ENCODE measurements at regions not wholly inside any gene's neighbourhood (a gene's known extent, or its start where the extent isn't known, plus 50 kb on each side); places are given as distances from the start of the nearest gene placed in this dataset.
"Not testable (repeated sequence)": the region's sequence is repeated elsewhere in the genome, so short reads cannot be mapped to it uniquely, and the experiment has no call there.

DNA sequence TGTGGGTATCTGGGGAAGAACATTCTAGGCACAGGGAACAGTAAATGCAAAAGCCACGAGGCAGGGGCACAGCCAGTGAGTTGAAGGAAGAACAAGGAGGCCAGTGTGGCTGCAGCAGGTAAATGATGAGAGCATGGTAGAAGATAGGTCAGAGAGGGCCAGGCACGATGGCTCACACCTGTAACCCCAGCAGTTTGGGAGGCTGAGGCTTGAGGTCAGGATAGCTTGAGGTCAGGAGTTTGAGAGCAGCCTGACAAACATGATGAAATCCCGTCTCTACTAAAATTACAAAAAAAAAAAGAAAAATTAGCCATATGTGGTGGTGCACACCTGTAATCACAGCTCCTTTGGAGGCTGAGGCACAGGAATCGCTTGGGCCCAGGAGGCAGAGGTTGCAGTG is 86.7 kb upstream of the ESRRB start:
- TF ChIP-seq, protein P1, sequence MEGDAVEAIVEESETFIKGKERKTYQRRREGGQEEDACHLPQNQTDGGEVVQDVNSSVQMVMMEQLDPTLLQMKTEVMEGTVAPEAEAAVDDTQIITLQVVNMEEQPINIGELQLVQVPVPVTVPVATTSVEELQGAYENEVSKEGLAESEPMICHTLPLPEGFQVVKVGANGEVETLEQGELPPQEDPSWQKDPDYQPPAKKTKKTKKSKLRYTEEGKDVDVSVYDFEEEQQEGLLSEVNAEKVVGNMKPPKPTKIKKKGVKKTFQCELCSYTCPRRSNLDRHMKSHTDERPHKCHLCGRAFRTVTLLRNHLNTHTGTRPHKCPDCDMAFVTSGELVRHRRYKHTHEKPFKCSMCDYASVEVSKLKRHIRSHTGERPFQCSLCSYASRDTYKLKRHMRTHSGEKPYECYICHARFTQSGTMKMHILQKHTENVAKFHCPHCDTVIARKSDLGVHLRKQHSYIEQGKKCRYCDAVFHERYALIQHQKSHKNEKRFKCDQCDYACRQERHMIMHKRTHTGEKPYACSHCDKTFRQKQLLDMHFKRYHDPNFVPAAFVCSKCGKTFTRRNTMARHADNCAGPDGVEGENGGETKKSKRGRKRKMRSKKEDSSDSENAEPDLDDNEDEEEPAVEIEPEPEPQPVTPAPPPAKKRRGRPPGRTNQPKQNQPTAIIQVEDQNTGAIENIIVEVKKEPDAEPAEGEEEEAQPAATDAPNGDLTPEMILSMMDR (IDR thresholded peaks at IDR 0.05; ENCODE audit: low read length, missing control alignments), result no peak
- no peak for DNase-seq (ENCODE audit: low read depth)
- no peak overlapping the region for H3K4me3 ChIP-seq (replicated peaks; ENCODE audit: low read depth, low read length)

DNA sequence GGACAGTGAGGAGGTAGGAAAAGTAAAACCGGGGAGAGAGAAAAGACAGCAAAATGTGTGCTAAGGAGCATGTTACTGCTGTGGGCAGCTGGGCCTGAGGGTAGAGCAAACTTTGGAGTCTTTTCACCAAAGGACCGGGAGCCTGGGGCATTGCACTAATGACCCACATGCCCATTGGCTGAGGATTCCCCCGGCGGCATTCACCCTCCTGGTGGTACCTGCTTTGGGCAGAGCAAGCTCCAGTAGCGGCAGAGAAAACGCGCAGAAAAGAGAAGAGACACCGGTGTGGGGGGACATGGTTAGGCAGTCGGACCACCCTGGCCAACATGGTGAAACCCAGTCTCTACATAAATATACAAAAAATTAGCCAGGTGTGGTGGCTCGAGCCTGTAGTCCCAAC is 83.4 kb upstream of the ESRRB start:
- TF ChIP-seq, protein P1 (IDR thresholded peaks at IDR 0.05; ENCODE audit: low read length, missing control alignments), result no peak
- no peak for DNase-seq (ENCODE audit: low read depth)

DNA sequence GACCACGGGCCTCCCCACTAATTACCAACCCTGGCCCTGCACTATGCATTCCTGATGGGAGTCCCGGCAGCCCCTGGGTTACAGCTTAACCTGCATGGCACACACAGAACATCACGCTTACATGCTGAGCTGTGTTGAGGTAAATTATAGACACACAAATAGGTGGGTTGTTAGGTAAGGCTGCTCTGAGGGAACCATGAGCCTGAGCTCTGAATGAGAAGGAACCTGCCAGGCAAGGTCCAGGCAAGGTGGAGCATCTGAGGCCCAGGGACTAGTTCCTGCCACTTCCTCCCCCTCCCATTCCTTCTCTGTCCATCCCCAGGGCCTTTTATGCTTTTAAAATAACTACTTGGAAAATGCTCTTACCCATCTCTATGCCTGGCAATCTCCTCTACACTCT is 82.7 kb upstream of the ESRRB start:
- DNase-seq (ENCODE audit: low read depth), result no peak
- H3K4me3 ChIP-seq (replicated peaks; ENCODE audit: low read depth, low read length), result no peak overlapping the region
- TF ChIP-seq, protein P1 (IDR thresholded peaks at IDR 0.05; ENCODE audit: low read length, missing control alignments), result no peak

More for the DNA sequence above, 83.4 kb upstream of the ESRRB start:
- no peak overlapping the region for H3K4me3 ChIP-seq (replicated peaks; ENCODE audit: low read depth, low read length)

DNA sequence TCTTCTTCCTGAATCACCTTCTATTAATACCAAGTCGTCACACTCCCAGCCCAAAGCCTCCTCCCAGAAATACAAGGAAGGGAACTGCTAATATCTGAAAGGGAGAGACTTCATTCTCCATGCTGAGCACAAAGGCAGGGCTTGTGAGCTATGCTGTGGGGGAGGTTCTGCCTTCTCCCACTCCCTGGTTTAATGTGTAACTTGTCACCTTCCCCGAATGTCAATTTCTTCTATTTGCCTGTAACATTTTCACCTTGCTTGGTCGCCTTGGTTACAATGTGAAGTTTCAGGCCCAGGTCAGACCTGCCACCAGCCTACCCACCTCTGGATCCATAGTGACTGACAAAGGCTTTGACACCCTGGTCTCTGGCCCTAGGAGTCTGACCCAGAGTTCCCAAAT is 82.0 kb upstream of the ESRRB start:
- H3K4me3 ChIP-seq (replicated peaks; ENCODE audit: low read depth, low read length), result no peak overlapping the region
- TF ChIP-seq, protein P1 (IDR thresholded peaks at IDR 0.05; ENCODE audit: low read length, missing control alignments), result no peak
- no peak for DNase-seq (ENCODE audit: low read depth)

DNA sequence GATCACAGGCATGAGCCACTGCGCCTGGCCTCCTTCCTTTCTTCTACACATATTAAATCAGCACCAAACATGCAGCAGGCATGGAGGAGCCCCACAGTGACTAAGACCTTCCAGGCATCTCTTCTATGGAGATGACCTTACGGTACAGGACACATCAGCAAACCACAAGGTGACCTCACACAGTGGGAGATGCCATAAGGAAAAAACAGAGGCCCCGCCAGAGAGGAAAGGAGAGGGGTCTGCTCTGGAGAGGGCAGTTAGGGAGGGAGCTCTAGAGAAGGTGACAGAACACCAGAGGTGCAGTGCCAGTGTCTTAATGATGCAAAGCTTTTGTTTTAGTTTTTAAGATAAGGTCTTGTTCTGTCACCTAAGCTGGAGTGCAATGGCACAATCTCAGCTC is 81.1 kb upstream of the ESRRB start:
- no peak overlapping the region for H3K4me3 ChIP-seq (replicated peaks; ENCODE audit: low read depth, low read length)
- TF ChIP-seq, protein P1 (IDR thresholded peaks at IDR 0.05; ENCODE audit: low read length, missing control alignments), result no peak
- no peak for DNase-seq (ENCODE audit: low read depth)

DNA sequence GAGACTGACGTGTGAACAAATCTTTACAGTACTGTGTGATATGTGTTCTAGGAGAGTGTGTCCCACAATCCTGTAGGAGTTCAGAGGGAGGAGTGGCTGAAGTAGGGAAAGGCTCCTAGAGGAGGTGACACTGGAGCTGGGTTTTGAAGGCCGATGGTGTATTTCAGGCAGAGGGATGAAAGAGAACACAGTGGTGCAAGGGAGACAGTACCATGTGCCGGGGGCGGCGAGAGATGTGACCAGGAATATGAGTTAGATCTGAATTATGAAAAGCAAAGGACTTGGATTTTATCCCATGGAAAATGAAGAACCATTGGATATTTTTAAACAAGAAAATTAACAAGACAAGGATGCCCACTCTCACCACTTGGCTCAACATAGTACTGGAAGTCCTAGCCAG is 77.0 kb upstream of the ESRRB start:
- no peak for DNase-seq (ENCODE audit: low read depth)
- TF ChIP-seq, protein P1 (IDR thresholded peaks at IDR 0.05; ENCODE audit: low read length, missing control alignments), result no peak
- no peak overlapping the region for H3K4me3 ChIP-seq (replicated peaks; ENCODE audit: low read depth, low read length)

DNA sequence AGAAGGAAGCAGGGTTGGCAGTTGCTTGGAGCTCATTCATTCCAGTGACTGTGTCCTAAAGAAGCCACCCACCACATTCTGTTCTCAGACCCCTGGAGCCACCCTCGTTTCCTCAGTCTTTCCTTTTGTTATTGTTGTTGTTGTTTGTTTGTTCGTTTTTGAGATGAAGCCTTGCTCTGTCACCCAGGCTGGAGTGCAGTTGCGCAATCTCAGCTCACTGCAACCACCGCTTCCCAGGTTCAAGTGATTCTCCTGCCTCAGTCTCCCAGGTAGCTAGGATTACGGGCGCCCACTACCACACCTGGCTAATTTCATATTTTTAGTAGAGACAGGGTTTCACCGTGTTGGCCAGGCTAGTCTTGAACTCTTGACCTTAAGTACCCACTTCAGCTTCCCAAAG is 72.7 kb upstream of the ESRRB start:
- not testable (repeated sequence) for DNase-seq (ENCODE audit: low read depth); H3K4me3 ChIP-seq (replicated peaks; ENCODE audit: low read depth, low read length)

Data from fibroblast of pulmonary artery (primary cell).